ENCODE measurements at regions not wholly inside any gene's neighbourhood (a gene's known extent, or its start where the extent isn't known, plus 50 kb on each side); places are given as distances from the start of the nearest gene placed in this dataset.

DNA sequence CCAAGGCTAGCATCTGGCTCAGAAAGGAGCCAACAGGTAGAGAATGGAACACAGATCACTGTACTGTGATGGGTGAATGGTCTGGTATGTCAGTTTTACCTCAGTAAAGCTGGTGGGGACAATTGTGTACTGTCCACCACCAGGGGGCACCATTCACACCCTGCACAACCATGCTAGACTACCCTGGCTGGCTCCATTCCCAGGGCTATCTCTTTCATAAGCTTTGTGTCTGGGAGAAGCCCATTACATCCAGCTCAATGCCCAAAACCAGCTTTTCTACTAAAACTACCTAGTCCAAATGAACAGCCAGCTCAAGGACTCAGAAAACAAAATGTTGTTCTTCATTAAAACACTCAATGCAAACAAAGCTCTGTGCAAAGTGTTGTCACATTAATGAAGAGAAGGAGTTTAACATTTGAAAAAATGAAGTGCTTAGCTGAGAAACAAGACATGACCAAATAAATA is 62.0 kb upstream of the RASAL2 start (continued):
- TF ChIP-seq CEBPB (IDR thresholded peaks at IDR 0.05; ENCODE audit: low read depth) = no peak

DNA sequence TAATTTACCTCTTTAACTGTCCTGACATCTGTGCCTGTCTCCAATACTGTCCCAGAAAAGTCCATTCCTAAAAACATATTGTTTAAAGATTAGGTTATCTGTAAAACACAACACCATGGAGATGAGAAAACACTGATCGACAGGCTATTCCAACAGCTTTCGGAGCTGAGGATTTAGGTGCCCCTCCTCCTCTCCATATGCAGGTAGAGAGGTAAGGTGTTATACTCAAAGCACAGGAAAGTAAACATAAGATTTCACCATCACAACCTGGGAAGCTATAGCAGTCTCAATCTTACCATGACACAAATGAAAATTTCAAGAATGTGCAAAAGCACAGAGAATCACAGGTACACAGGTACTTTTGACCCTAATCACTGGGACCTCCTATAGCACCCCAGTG is 60.9 kb upstream of the RASAL2 start:
- H3K27ac ChIP-seq (ENCODE audit: low read depth, low read length) = no peak overlapping the region
- no peaks in the 10 kb centered on the region for H4K20me1 ChIP-seq (ENCODE audit: insufficient read depth)
- POLR2A ChIA-PET = no interaction called here
- H3K9ac ChIP-seq (ENCODE audit: low read length) = no peak overlapping the region
- no peaks in the 10 kb centered on the region for H3K27me3 ChIP-seq (ENCODE audit: insufficient read depth, low read length)
- H3K4me2 ChIP-seq (ENCODE audit: low read length) = no peak overlapping the region
- H3K4me3 ChIP-seq (replicated peaks in 1 of 2; ENCODE audit: low read depth in 1 of 2, low read length in 2 of 2) = no peak overlapping the region
- intact Hi-C loops (cut with micrococcal nuclease) = no loop called here
- RAD21 ChIA-PET (ENCODE audit: low non-redundant PET in 1 of 2, low total read pairs in 2 of 2, uncharacterized antibody in 2 of 2, unreplicated experiment in 2 of 2) = no interaction called here
- ATAC-seq (no peak), DNase-seq (ENCODE audit: low read depth, low spot score) (no peak)
- no peaks in the 10 kb centered on the region for H3K79me2 ChIP-seq (ENCODE audit: insufficient read depth, low read length)
- TF ChIP-seq EZH2phosphoT487 (IDR thresholded peaks at IDR 0.05; ENCODE audit: borderline replicate concordance) (no peak), ELF1 (IDR thresholded peaks at IDR 0.05; ENCODE audit: borderline replicate concordance, low read depth) (no peak), EGR1 (IDR thresholded peaks at IDR 0.05; ENCODE audit: low read depth) (no peak), ZNF274 (IDR thresholded peaks at IDR 0.05; ENCODE audit: low read depth, low read length) (no peak), YY1 (IDR thresholded peaks at IDR 0.05; ENCODE audit: extremely low read depth, insufficient replicate concordance, low read depth, low read length) (no peak), EZH2 (IDR thresholded peaks at IDR 0.05) (no peak), SP1 (IDR thresholded peaks at IDR 0.05; ENCODE audit: low read depth) (no peak)
- TF ChIP-seq, protein P1, sequence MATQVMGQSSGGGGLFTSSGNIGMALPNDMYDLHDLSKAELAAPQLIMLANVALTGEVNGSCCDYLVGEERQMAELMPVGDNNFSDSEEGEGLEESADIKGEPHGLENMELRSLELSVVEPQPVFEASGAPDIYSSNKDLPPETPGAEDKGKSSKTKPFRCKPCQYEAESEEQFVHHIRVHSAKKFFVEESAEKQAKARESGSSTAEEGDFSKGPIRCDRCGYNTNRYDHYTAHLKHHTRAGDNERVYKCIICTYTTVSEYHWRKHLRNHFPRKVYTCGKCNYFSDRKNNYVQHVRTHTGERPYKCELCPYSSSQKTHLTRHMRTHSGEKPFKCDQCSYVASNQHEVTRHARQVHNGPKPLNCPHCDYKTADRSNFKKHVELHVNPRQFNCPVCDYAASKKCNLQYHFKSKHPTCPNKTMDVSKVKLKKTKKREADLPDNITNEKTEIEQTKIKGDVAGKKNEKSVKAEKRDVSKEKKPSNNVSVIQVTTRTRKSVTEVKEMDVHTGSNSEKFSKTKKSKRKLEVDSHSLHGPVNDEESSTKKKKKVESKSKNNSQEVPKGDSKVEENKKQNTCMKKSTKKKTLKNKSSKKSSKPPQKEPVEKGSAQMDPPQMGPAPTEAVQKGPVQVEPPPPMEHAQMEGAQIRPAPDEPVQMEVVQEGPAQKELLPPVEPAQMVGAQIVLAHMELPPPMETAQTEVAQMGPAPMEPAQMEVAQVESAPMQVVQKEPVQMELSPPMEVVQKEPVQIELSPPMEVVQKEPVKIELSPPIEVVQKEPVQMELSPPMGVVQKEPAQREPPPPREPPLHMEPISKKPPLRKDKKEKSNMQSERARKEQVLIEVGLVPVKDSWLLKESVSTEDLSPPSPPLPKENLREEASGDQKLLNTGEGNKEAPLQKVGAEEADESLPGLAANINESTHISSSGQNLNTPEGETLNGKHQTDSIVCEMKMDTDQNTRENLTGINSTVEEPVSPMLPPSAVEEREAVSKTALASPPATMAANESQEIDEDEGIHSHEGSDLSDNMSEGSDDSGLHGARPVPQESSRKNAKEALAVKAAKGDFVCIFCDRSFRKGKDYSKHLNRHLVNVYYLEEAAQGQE (IDR thresholded peaks at IDR 0.05; ENCODE audit: low read depth) = no peak
- TF ChIP-seq, protein P2, sequence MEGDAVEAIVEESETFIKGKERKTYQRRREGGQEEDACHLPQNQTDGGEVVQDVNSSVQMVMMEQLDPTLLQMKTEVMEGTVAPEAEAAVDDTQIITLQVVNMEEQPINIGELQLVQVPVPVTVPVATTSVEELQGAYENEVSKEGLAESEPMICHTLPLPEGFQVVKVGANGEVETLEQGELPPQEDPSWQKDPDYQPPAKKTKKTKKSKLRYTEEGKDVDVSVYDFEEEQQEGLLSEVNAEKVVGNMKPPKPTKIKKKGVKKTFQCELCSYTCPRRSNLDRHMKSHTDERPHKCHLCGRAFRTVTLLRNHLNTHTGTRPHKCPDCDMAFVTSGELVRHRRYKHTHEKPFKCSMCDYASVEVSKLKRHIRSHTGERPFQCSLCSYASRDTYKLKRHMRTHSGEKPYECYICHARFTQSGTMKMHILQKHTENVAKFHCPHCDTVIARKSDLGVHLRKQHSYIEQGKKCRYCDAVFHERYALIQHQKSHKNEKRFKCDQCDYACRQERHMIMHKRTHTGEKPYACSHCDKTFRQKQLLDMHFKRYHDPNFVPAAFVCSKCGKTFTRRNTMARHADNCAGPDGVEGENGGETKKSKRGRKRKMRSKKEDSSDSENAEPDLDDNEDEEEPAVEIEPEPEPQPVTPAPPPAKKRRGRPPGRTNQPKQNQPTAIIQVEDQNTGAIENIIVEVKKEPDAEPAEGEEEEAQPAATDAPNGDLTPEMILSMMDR (IDR thresholded peaks at IDR 0.05 in 2 of 3, conservative IDR thresholded peaks at IDR 0.05 in 1 of 3; ENCODE audit: borderline replicate concordance in 1 of 3, insufficient read depth in 1 of 3, low read depth in 2 of 3, low read length in 2 of 3) = no peak
- TF ChIP-seq, protein P3, sequence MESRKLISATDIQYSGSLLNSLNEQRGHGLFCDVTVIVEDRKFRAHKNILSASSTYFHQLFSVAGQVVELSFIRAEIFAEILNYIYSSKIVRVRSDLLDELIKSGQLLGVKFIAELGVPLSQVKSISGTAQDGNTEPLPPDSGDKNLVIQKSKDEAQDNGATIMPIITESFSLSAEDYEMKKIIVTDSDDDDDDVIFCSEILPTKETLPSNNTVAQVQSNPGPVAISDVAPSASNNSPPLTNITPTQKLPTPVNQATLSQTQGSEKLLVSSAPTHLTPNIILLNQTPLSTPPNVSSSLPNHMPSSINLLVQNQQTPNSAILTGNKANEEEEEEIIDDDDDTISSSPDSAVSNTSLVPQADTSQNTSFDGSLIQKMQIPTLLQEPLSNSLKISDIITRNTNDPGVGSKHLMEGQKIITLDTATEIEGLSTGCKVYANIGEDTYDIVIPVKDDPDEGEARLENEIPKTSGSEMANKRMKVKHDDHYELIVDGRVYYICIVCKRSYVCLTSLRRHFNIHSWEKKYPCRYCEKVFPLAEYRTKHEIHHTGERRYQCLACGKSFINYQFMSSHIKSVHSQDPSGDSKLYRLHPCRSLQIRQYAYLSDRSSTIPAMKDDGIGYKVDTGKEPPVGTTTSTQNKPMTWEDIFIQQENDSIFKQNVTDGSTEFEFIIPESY (IDR thresholded peaks at IDR 0.05; ENCODE audit: extremely low read depth, insufficient replicate concordance, low read length) = no peak
- TF ChIP-seq, protein P4, sequence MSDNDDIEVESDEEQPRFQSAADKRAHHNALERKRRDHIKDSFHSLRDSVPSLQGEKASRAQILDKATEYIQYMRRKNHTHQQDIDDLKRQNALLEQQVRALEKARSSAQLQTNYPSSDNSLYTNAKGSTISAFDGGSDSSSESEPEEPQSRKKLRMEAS (IDR thresholded peaks at IDR 0.05) = no peak
- no peaks in the 10 kb centered on the region for H3K9me3 ChIP-seq (ENCODE audit: control insufficient read depth in 1 of 2, insufficient read depth in 1 of 2, low read depth in 1 of 2, low read length in 2 of 2)
- H3K4me1 ChIP-seq (ENCODE audit: control insufficient read depth in 1 of 2, insufficient read depth in 2 of 2, low read length in 2 of 2) = peaks cover 4 to 13% of the 10 kb centered on the region in 2 experiments; a peak in 3 of 4 replicates
- H3K9me2 ChIP-seq (ENCODE audit: insufficient read depth) = no peaks in the 10 kb centered on the region
- H2AFZ ChIP-seq (ENCODE audit: low read depth, low read length, poor library complexity, severe bottlenecking) = no peak overlapping the region
- H3K36me3 ChIP-seq (ENCODE audit: control insufficient read depth in 1 of 2, insufficient read depth in 2 of 2, low read length in 2 of 2) = no peaks in the 10 kb centered on the region
- BruUV-seq (replicated peaks) = no TSS peak
- CTCF ChIA-PET = interaction anchor here (2.0 kb wide), 2 partner anchors 249 to 267 kb away, joined by 28 to 41 read pairs; no protein-coding TSS in a partner anchor
